ENCODE measurements at regions not wholly inside any gene's neighbourhood (a gene's known extent, or its start where the extent isn't known, plus 50 kb on each side); places are given as distances from the start of the nearest gene placed in this dataset.

- no peaks in the 10 kb centered on the region for H3K9me3 ChIP-seq (ENCODE audit: control insufficient read depth in 1 of 2, low read length in 2 of 2)
- ChIA-PET POLR2A (ENCODE audit: partially characterized antibody) (no interaction called here), CTCF (ENCODE audit: partially characterized antibody) (no interaction called here)
- no peak for DNase-seq
- no peaks in the 10 kb centered on the region for H3K27me3 ChIP-seq (ENCODE audit: insufficient read depth, low read length)
- Mint-ChIP-seq H3K27me3 (no peaks in the 10 kb centered on the region), H3K27ac (no peak overlapping the region), H3K36me3 (no peaks in the 10 kb centered on the region), H3K9me3 (peaks cover 0 to 4% (median 0%) of the 10 kb centered on the region in 8 donors), H3K4me3 (no peak overlapping the region), H3K4me1 (peaks cover 7 to 11% (median 10%) of the 10 kb centered on the region in 4 donors)
- H3K4me1 ChIP-seq (ENCODE audit: insufficient read depth, low read length) = peaks cover 5% of the 10 kb centered on the region
- no peaks in the 10 kb centered on the region for H3K36me3 ChIP-seq (ENCODE audit: insufficient read depth, low read length)
- no peak overlapping the region for H3K27ac ChIP-seq (ENCODE audit: low read depth, low read length)
- no peak overlapping the region for H3K4me3 ChIP-seq (ENCODE audit: low read length in 2 of 2)
- intact Hi-C loops (cut with micrococcal nuclease) = no loop called here
Observed at GRCh38 chr2:12333293-12333692, 383.4 kb upstream of the TRIB2 start.

GRCh38 chr2:12334412-12334966, 382.2 kb upstream of the TRIB2 start:
- no peaks in the 10 kb centered on the region for H3K27me3 Mint-ChIP-seq
- Histone ChIP-seq H3K4me1 (ENCODE audit: insufficient read depth, low read length) (peaks cover 5% of the 10 kb centered on the region), H3K36me3 (ENCODE audit: insufficient read depth, low read length) (no peaks in the 10 kb centered on the region), H3K27ac (ENCODE audit: low read depth, low read length) (no peak overlapping the region), H3K27me3 (ENCODE audit: insufficient read depth, low read length) (no peaks in the 10 kb centered on the region), H3K4me3 (ENCODE audit: low read length in 2 of 2) (no peak overlapping the region), H3K9me3 (ENCODE audit: control insufficient read depth in 1 of 2, low read length in 2 of 2) (no peaks in the 10 kb centered on the region)
- H3K36me3 Mint-ChIP-seq = no peaks in the 10 kb centered on the region
- peak overlapping the region in 5 of 8 donors; percentile 2 to 49 (median 22) for H3K4me3 Mint-ChIP-seq
- peak overlapping the region in 3 of 7 donors; percentile 0 to 48 (median 20) for H3K27ac Mint-ChIP-seq
- intact Hi-C loops (cut with micrococcal nuclease) = no loop called here
- peak in 2 of 5 donors; percentile 6 to 16 for DNase-seq
- ChIA-PET POLR2A (ENCODE audit: partially characterized antibody) (no interaction called here), CTCF (ENCODE audit: partially characterized antibody) (no interaction called here)
- peaks cover 7 to 11% (median 10%) of the 10 kb centered on the region in 4 donors for H3K4me1 Mint-ChIP-seq
- H3K9me3 Mint-ChIP-seq = peaks cover 0 to 4% (median 0%) of the 10 kb centered on the region in 8 donors

- no peak overlapping the region for H3K4me3 Mint-ChIP-seq
- Histone ChIP-seq H3K27ac (ENCODE audit: low read depth, low read length) (no peak overlapping the region), H3K4me1 (ENCODE audit: insufficient read depth, low read length) (peaks cover 5% of the 10 kb centered on the region), H3K27me3 (ENCODE audit: insufficient read depth, low read length) (no peaks in the 10 kb centered on the region), H3K4me3 (ENCODE audit: low read length in 2 of 2) (no peak overlapping the region), H3K36me3 (ENCODE audit: insufficient read depth, low read length) (no peaks in the 10 kb centered on the region), H3K9me3 (ENCODE audit: control insufficient read depth in 1 of 2, low read length in 2 of 2) (no peaks in the 10 kb centered on the region)
- ChIA-PET CTCF (ENCODE audit: partially characterized antibody) (no interaction called here), POLR2A (ENCODE audit: partially characterized antibody) (no interaction called here)
- no peaks in the 10 kb centered on the region for H3K36me3 Mint-ChIP-seq
- H3K27ac Mint-ChIP-seq = no peak overlapping the region
- peaks cover 7 to 11% (median 10%) of the 10 kb centered on the region in 4 donors for H3K4me1 Mint-ChIP-seq
- H3K27me3 Mint-ChIP-seq = no peaks in the 10 kb centered on the region
- peaks cover 0 to 4% (median 0%) of the 10 kb centered on the region in 8 donors for H3K9me3 Mint-ChIP-seq
- intact Hi-C loops (cut with micrococcal nuclease) = no loop called here
- DNase-seq = no peak
Observed at GRCh38 chr2:12335131-12335530, 381.6 kb upstream of the TRIB2 start.

- Mint-ChIP-seq H3K27ac (no peak overlapping the region), H3K27me3 (no peaks in the 10 kb centered on the region), H3K4me3 (no peak overlapping the region), H3K4me1 (peaks cover 7 to 11% (median 10%) of the 10 kb centered on the region in 4 donors), H3K36me3 (no peaks in the 10 kb centered on the region), H3K9me3 (peaks cover 0 to 4% (median 0%) of the 10 kb centered on the region in 8 donors)
- no peak for DNase-seq
- intact Hi-C loops (cut with micrococcal nuclease) = no loop called here
- POLR2A ChIA-PET (ENCODE audit: partially characterized antibody) = no interaction called here
- Histone ChIP-seq H3K9me3 (ENCODE audit: control insufficient read depth in 1 of 2, low read length in 2 of 2) (no peaks in the 10 kb centered on the region), H3K4me3 (ENCODE audit: low read length in 2 of 2) (no peak overlapping the region), H3K27me3 (ENCODE audit: insufficient read depth, low read length) (no peaks in the 10 kb centered on the region), H3K36me3 (ENCODE audit: insufficient read depth, low read length) (no peaks in the 10 kb centered on the region), H3K4me1 (ENCODE audit: insufficient read depth, low read length) (peaks cover 5% of the 10 kb centered on the region), H3K27ac (ENCODE audit: low read depth, low read length) (no peak overlapping the region)
- CTCF ChIA-PET (ENCODE audit: partially characterized antibody) = no interaction called here
Observed at GRCh38 chr2:12335995-12336394, 380.7 kb upstream of the TRIB2 start.

- ChIA-PET CTCF (ENCODE audit: partially characterized antibody) (interaction anchor here (1.4 kb wide), 1 partner anchor 20 kb away, joined by 3 read pairs; no protein-coding TSS in a partner anchor), POLR2A (ENCODE audit: partially characterized antibody) (no interaction called here)
- Mint-ChIP-seq H3K27ac (no peak overlapping the region), H3K9me3 (peaks cover 0 to 6% (median 0%) of the 10 kb centered on the region in 8 donors), H3K4me1 (peaks cover 7 to 10% (median 8%) of the 10 kb centered on the region in 4 donors), H3K36me3 (no peaks in the 10 kb centered on the region), H3K27me3 (no peaks in the 10 kb centered on the region), H3K4me3 (no peak overlapping the region)
- Histone ChIP-seq H3K9me3 (ENCODE audit: control insufficient read depth in 1 of 2, low read length in 2 of 2) (no peaks in the 10 kb centered on the region), H3K4me3 (ENCODE audit: low read length in 2 of 2) (no peak overlapping the region), H3K27ac (ENCODE audit: low read depth, low read length) (no peak overlapping the region), H3K4me1 (ENCODE audit: insufficient read depth, low read length) (peaks cover 5% of the 10 kb centered on the region), H3K27me3 (ENCODE audit: insufficient read depth, low read length) (no peaks in the 10 kb centered on the region), H3K36me3 (ENCODE audit: insufficient read depth, low read length) (no peaks in the 10 kb centered on the region)
- DNase-seq = no peak
- intact Hi-C loops (cut with micrococcal nuclease) = no loop called here
Observed at GRCh38 chr2:12338946-12339697, 377.6 kb upstream of the TRIB2 start.

- no peak overlapping the region for H3K4me3 Mint-ChIP-seq
- no peak overlapping the region for H3K4me3 ChIP-seq (ENCODE audit: low read length in 2 of 2)
- ChIA-PET CTCF (ENCODE audit: partially characterized antibody) (interaction anchor here (1.4 kb wide), 1 partner anchor 19 kb away, joined by 3 read pairs; no protein-coding TSS in a partner anchor), POLR2A (ENCODE audit: partially characterized antibody) (no interaction called here)
- H3K27me3 ChIP-seq (ENCODE audit: insufficient read depth, low read length) = no peaks in the 10 kb centered on the region
- no peaks in the 10 kb centered on the region for H3K36me3 Mint-ChIP-seq
- H3K27ac ChIP-seq (ENCODE audit: low read depth, low read length) = no peak overlapping the region
- no peaks in the 10 kb centered on the region for H3K27me3 Mint-ChIP-seq
- H3K4me1 ChIP-seq (ENCODE audit: insufficient read depth, low read length) = no peaks in the 10 kb centered on the region
- peaks cover 0 to 6% (median 0%) of the 10 kb centered on the region in 8 donors for H3K9me3 Mint-ChIP-seq
- intact Hi-C loops (cut with micrococcal nuclease) = no loop called here
- no peaks in the 10 kb centered on the region for H3K9me3 ChIP-seq (ENCODE audit: control insufficient read depth in 1 of 2, low read length in 2 of 2)
- no peaks in the 10 kb centered on the region for H3K36me3 ChIP-seq (ENCODE audit: insufficient read depth, low read length)
- no peak for DNase-seq
- no peak overlapping the region for H3K27ac Mint-ChIP-seq
- peaks cover 0 to 3% (median 0%) of the 10 kb centered on the region in 4 donors for H3K4me1 Mint-ChIP-seq
Observed at GRCh38 chr2:12340164-12340563, 376.6 kb upstream of the TRIB2 start.

GRCh38 chr2:12341215-12341614, 375.5 kb upstream of the TRIB2 start:
- H3K27ac Mint-ChIP-seq = no peak overlapping the region
- no peak overlapping the region for H3K4me3 ChIP-seq (ENCODE audit: low read length in 2 of 2)
- CTCF ChIA-PET (ENCODE audit: partially characterized antibody) = no interaction called here

More at GRCh38 chr2:12341215-12341614, 375.5 kb upstream of the TRIB2 start:
- intact Hi-C loops (cut with micrococcal nuclease) = no loop called here
- Histone ChIP-seq H3K27me3 (ENCODE audit: insufficient read depth, low read length) (no peaks in the 10 kb centered on the region), H3K27ac (ENCODE audit: low read depth, low read length) (no peak overlapping the region), H3K36me3 (ENCODE audit: insufficient read depth, low read length) (no peaks in the 10 kb centered on the region), H3K9me3 (ENCODE audit: control insufficient read depth in 1 of 2, low read length in 2 of 2) (no peaks in the 10 kb centered on the region), H3K4me1 (ENCODE audit: insufficient read depth, low read length) (no peaks in the 10 kb centered on the region)
- H3K27me3 Mint-ChIP-seq = no peaks in the 10 kb centered on the region
- H3K36me3 Mint-ChIP-seq = no peaks in the 10 kb centered on the region
- peaks cover 0 to 3% (median 0%) of the 10 kb centered on the region in 4 donors for H3K4me1 Mint-ChIP-seq
- POLR2A ChIA-PET (ENCODE audit: partially characterized antibody) = no interaction called here
- H3K4me3 Mint-ChIP-seq = no peak overlapping the region
- no peak for DNase-seq
- H3K9me3 Mint-ChIP-seq = peaks cover 0 to 6% (median 0%) of the 10 kb centered on the region in 8 donors

Data from CD4-positive, alpha-beta memory T cell (primary cell).